GM21619 (cell line): ENCODE measurements at regions not wholly inside any gene's neighbourhood (a gene's known extent, or its start where the extent isn't known, plus 50 kb on each side); places are given as distances from the start of the nearest gene placed in this dataset.

Source experiments
- ATAC-seq: cut with Tn5 transposase; IDR thresholded peaks from one replicate; pipeline ENCODE4 v1.9.1; 2021; ENCODE audit not compliant: unreplicated experiment

GRCh38 chr9:99282406-99282805, 60.3 kb downstream of the SEC61B start:
- no peak for ATAC-seq

- ATAC-seq: no peak
Measured at GRCh38 chr9:99285965-99286364, 63.9 kb downstream of the SEC61B start.

- no peak for ATAC-seq
Measured at GRCh38 chr9:99286536-99286935, 64.5 kb downstream of the SEC61B start.

- no peak for ATAC-seq
Measured at GRCh38 chr9:99287641-99288040, 65.6 kb downstream of the SEC61B start.

GRCh38 chr9:99288830-99289229, 66.7 kb downstream of the SEC61B start:
- ATAC-seq: no peak

GRCh38 chr9:99294850-99295461, 72.9 kb downstream of the SEC61B start:
- ATAC-seq: no peak

- no peak for ATAC-seq
Measured at GRCh38 chr9:99296291-99296951, 74.3 kb downstream of the SEC61B start.

- no peak for ATAC-seq
Measured at GRCh38 chr9:99298614-99299013, 76.5 kb downstream of the SEC61B start.

GRCh38 chr9:99299211-99300102, 77.4 kb downstream of the SEC61B start:
- no peak for ATAC-seq

GRCh38 chr9:99300103-99300439, 78.0 kb downstream of the SEC61B start:
- no peak for ATAC-seq

GRCh38 chr9:99300603-99301002, 78.5 kb downstream of the SEC61B start:
- ATAC-seq: no peak

GRCh38 chr9:99303177-99303576, 81.1 kb downstream of the SEC61B start:
- ATAC-seq: no peak

GRCh38 chr9:99305124-99305523, 83.0 kb downstream of the SEC61B start:
- ATAC-seq: no peak

- ATAC-seq: no peak
Measured at GRCh38 chr9:99305820-99306811, 84.0 kb downstream of the SEC61B start.

GRCh38 chr9:99307851-99308250, 85.8 kb downstream of the SEC61B start:
- ATAC-seq: no peak

- ATAC-seq: no peak
Measured at GRCh38 chr9:99309141-99309939, 87.3 kb downstream of the SEC61B start.

- no peak for ATAC-seq
Measured at GRCh38 chr9:99312736-99313135, 90.7 kb downstream of the SEC61B start.

- no peak for ATAC-seq
Measured at GRCh38 chr9:99319048-99319447, 97.0 kb downstream of the SEC61B start.

- ATAC-seq: no peak
Measured at GRCh38 chr9:99322299-99322698, 100.2 kb downstream of the SEC61B start.
